Vagina (tissue), 2 donors: ENCODE measurements at regions not wholly inside any gene's neighbourhood (a gene's known extent, or its start where the extent isn't known, plus 50 kb on each side); places are given as distances from the start of the nearest gene placed in this dataset.

Experiments
- DNase-seq, 2 donors: peaks; one replicate each; pipeline ENCODE4 v3.0.0-alpha.2; 2017; ENCODE audit errors: extremely low spot score in 2 of 2
- H3K27ac ChIP-seq: fragments of 200-600 bp; sonication (generic); one replicate; pipeline ENCODE4 v1.5.1; 2019
- H3K27me3 ChIP-seq: fragments of 200-600 bp; sonication (generic); one replicate; pipeline ENCODE4 v1.5.1; 2019
- H3K36me3 ChIP-seq, 2 donors: fragments of 200-600 bp; sonication (generic); one replicate each; pipeline ENCODE4 v1.5.1; 2017 to 2019
- H3K4me1 ChIP-seq: fragments of 200-600 bp; sonication (generic); one replicate; pipeline ENCODE4 v1.5.1; 2019
- H3K4me3 ChIP-seq, 2 donors: fragments of 200-600 bp; sonication (generic); 1 replicate in 1 of 2; 2 replicates in 1 of 2; pipeline ENCODE4 v1.5.1; 2016 to 2019
- H3K9me3 ChIP-seq: fragments of 200-600 bp; sonication (generic); one replicate; pipeline ENCODE4 v1.5.1; 2019
- CTCF ChIP-seq, 3 experiments: fragments of 450-650 bp in 2 of 3; fragments of 200-600 bp in 1 of 3; sonication (generic) in 1 of 3; IDR thresholded peaks; one replicate each; pipeline ENCODE4 v1.5.1; 2017 to 2019; ENCODE audit warnings: antibody characterized with exemption in 3 of 3, mild to moderate bottlenecking in 2 of 3, moderate library complexity in 2 of 3
- POLR2A ChIP-seq, 2 donors: fragments of 450-650 bp; IDR thresholded peaks; one replicate each; pipeline ENCODE4 v1.6.1; 2017; ENCODE audit warnings: antibody characterized with exemption in 2 of 2, mild to moderate bottlenecking in 2 of 2, moderate library complexity in 2 of 2
- POLR2AphosphoS5 ChIP-seq, 2 donors: sonication (generic); formaldehyde crosslinking; IDR thresholded peaks; one replicate each; pipeline ENCODE4 v1.9.0; 2017; ENCODE audit warnings: antibody characterized with exemption in 2 of 2, mild to moderate bottlenecking in 2 of 2, low read depth in 1 of 2; ENCODE audit not compliant: insufficient read depth in 1 of 2
- intact Hi-C: fragments of 100-400 bp; cut with DNase I; formaldehyde crosslinking; loops from one replicate; pipeline ENCODE4 v1.15.1; 2023

GRCh38 chr10:63766745-63767137, 245.5 kb downstream of the REEP3 start:
- TF ChIP-seq CTCF (IDR thresholded peaks at IDR 0.05): no peak
- TF ChIP-seq POLR2A (IDR thresholded peaks at IDR 0.05): no peak
- no peak for TF ChIP-seq POLR2AphosphoS5 (IDR thresholded peaks at IDR 0.05; ENCODE audit: insufficient read depth in 1 of 2, low read depth in 1 of 2)
- Histone ChIP-seq H3K36me3 (no peaks in the 10 kb centered on the region), H3K27me3 (no peaks in the 10 kb centered on the region), H3K27ac (peak overlapping the region; percentile 53), H3K4me1 (no peaks in the 10 kb centered on the region), H3K4me3 (no peak overlapping the region), H3K9me3 (no peaks in the 10 kb centered on the region)
- DNase-seq: no peak
- intact Hi-C loops: no loop called here

GRCh38 chr10:63767138-63767801, 246.1 kb downstream of the REEP3 start:
- H3K4me1 ChIP-seq: no peaks in the 10 kb centered on the region
- no peak overlapping the region for H3K4me3 ChIP-seq
- peak in 1 of 3 experiments; percentile 44 for TF ChIP-seq CTCF (IDR thresholded peaks at IDR 0.05)
- TF ChIP-seq POLR2A (IDR thresholded peaks at IDR 0.05): no peak
- intact Hi-C loops: no loop called here
- H3K9me3 ChIP-seq: no peaks in the 10 kb centered on the region
- no peaks in the 10 kb centered on the region for H3K27me3 ChIP-seq
- H3K27ac ChIP-seq: peak overlapping the region; percentile 53
- H3K36me3 ChIP-seq: no peaks in the 10 kb centered on the region
- no peak for DNase-seq

GRCh38 chr10:63769367-63769766, 248.2 kb downstream of the REEP3 start:
- Histone ChIP-seq H3K4me1 (no peaks in the 10 kb centered on the region), H3K9me3 (no peaks in the 10 kb centered on the region), H3K36me3 (no peaks in the 10 kb centered on the region), H3K27ac (no peak overlapping the region), H3K27me3 (no peaks in the 10 kb centered on the region), H3K4me3 (no peak overlapping the region)
- no peak for TF ChIP-seq POLR2AphosphoS5 (IDR thresholded peaks at IDR 0.05; ENCODE audit: insufficient read depth in 1 of 2, low read depth in 1 of 2)
- no peak for TF ChIP-seq CTCF (IDR thresholded peaks at IDR 0.05)
- TF ChIP-seq POLR2A (IDR thresholded peaks at IDR 0.05): no peak
- intact Hi-C loops: no loop called here
- no peak for DNase-seq

GRCh38 chr10:63770523-63770922, 249.3 kb downstream of the REEP3 start:
- TF ChIP-seq CTCF (IDR thresholded peaks at IDR 0.05) (no peak), POLR2AphosphoS5 (IDR thresholded peaks at IDR 0.05; ENCODE audit: insufficient read depth in 1 of 2, low read depth in 1 of 2) (no peak), POLR2A (IDR thresholded peaks at IDR 0.05) (no peak)
- DNase-seq: no peak
- Histone ChIP-seq H3K4me3 (no peak overlapping the region), H3K36me3 (no peaks in the 10 kb centered on the region), H3K4me1 (no peaks in the 10 kb centered on the region), H3K27me3 (no peaks in the 10 kb centered on the region), H3K27ac (no peak overlapping the region), H3K9me3 (no peaks in the 10 kb centered on the region)
- intact Hi-C loops: no loop called here

GRCh38 chr10:63772491-63772890, 251.3 kb downstream of the REEP3 start:
- no peak overlapping the region for H3K27ac ChIP-seq
- H3K9me3 ChIP-seq: no peaks in the 10 kb centered on the region
- intact Hi-C loops: no loop called here
- no peaks in the 10 kb centered on the region for H3K27me3 ChIP-seq
- no peak for DNase-seq
- H3K4me1 ChIP-seq: no peaks in the 10 kb centered on the region
- no peak overlapping the region for H3K4me3 ChIP-seq
- no peaks in the 10 kb centered on the region for H3K36me3 ChIP-seq
- no peak for TF ChIP-seq CTCF (IDR thresholded peaks at IDR 0.05)
- TF ChIP-seq POLR2A (IDR thresholded peaks at IDR 0.05): no peak
- TF ChIP-seq POLR2AphosphoS5 (IDR thresholded peaks at IDR 0.05; ENCODE audit: insufficient read depth in 1 of 2, low read depth in 1 of 2): no peak
